GM10266 (cell line): ENCODE measurements at regions not wholly inside any gene's neighbourhood (a gene's known extent, or its start where the extent isn't known, plus 50 kb on each side); places are given as distances from the start of the nearest gene placed in this dataset.

Source experiments
- DNase-seq: peaks from one replicate; pipeline ENCODE4 v3.0.0; 2012; ENCODE audit errors: extremely low spot score
- CTCF ChIP-seq: IDR thresholded peaks from 2 replicates; pipeline ENCODE4 v1.5.1; 2012; ENCODE audit warnings: mild to moderate bottlenecking, low read depth; ENCODE audit not compliant: control insufficient read depth, insufficient read depth; ENCODE audit errors: missing control alignments

- no peak for DNase-seq
- TF ChIP-seq CTCF, result no peak
Observed at GRCh38 chr5:124292322-124292855, 454.1 kb downstream of the ZNF608 start.

- TF ChIP-seq CTCF, result no peak
- no peak for DNase-seq
Observed at GRCh38 chr5:124289641-124290311, 456.7 kb downstream of the ZNF608 start.

GRCh38 chr5:124289130-124289529 is 457.3 kb downstream of the ZNF608 start:
- TF ChIP-seq CTCF, result no peak
- DNase-seq, result no peak

GRCh38 chr5:124287813-124288212 is 458.6 kb downstream of the ZNF608 start:
- DNase-seq, result no peak
- no peak for TF ChIP-seq CTCF

GRCh38 chr5:124285733-124286132 is 460.7 kb downstream of the ZNF608 start:
- no peak for DNase-seq
- TF ChIP-seq CTCF, result no peak

- no peak for DNase-seq
- no peak for TF ChIP-seq CTCF
Observed at GRCh38 chr5:124285071-124285470, 461.4 kb downstream of the ZNF608 start.

- TF ChIP-seq CTCF, result no peak
- no peak for DNase-seq
Observed at GRCh38 chr5:124283031-124283430, 463.4 kb downstream of the ZNF608 start.
